ENCODE measurements at regions not wholly inside any gene's neighbourhood (a gene's known extent, or its start where the extent isn't known, plus 50 kb on each side); places are given as distances from the start of the nearest gene placed in this dataset.

- DNase-seq (ENCODE audit: low spot score, unreplicated experiment) = no peak
- no peak overlapping the region for H3K4me3 Mint-ChIP-seq (ENCODE audit: low read depth)
- no peaks in the 10 kb centered on the region for H3K4me1 Mint-ChIP-seq (ENCODE audit: low read depth)
- no peak for TF ChIP-seq CTCF (IDR thresholded peaks at IDR 0.05; ENCODE audit: unreplicated experiment)
- no peaks in the 10 kb centered on the region for H3K9me3 Mint-ChIP-seq (ENCODE audit: low read depth)
- H3K27ac Mint-ChIP-seq = no peak overlapping the region
- H3K36me3 Mint-ChIP-seq (ENCODE audit: insufficient read depth) = no peaks in the 10 kb centered on the region
- no peaks in the 10 kb centered on the region for H3K27me3 Mint-ChIP-seq
Observed at GRCh38 chr5:58143727-58144126, 316.2 kb downstream of the PLK2 start.

GRCh38 chr5:58143181-58143580, 316.7 kb downstream of the PLK2 start:
- no peaks in the 10 kb centered on the region for H3K9me3 Mint-ChIP-seq (ENCODE audit: low read depth)
- no peak for TF ChIP-seq CTCF (IDR thresholded peaks at IDR 0.05; ENCODE audit: unreplicated experiment)
- DNase-seq (ENCODE audit: low spot score, unreplicated experiment) = no peak
- no peaks in the 10 kb centered on the region for H3K36me3 Mint-ChIP-seq (ENCODE audit: insufficient read depth)
- H3K27ac Mint-ChIP-seq = no peak overlapping the region
- H3K27me3 Mint-ChIP-seq = no peaks in the 10 kb centered on the region
- H3K4me1 Mint-ChIP-seq (ENCODE audit: low read depth) = no peaks in the 10 kb centered on the region
- no peak overlapping the region for H3K4me3 Mint-ChIP-seq (ENCODE audit: low read depth)

- TF ChIP-seq CTCF (IDR thresholded peaks at IDR 0.05; ENCODE audit: unreplicated experiment) = no peak
- H3K9me3 Mint-ChIP-seq (ENCODE audit: low read depth) = no peaks in the 10 kb centered on the region
- H3K4me3 Mint-ChIP-seq (ENCODE audit: low read depth) = no peak overlapping the region
- no peaks in the 10 kb centered on the region for H3K4me1 Mint-ChIP-seq (ENCODE audit: low read depth)
- H3K27me3 Mint-ChIP-seq = no peaks in the 10 kb centered on the region
- no peaks in the 10 kb centered on the region for H3K36me3 Mint-ChIP-seq (ENCODE audit: insufficient read depth)
- H3K27ac Mint-ChIP-seq = no peak overlapping the region
- DNase-seq (ENCODE audit: low spot score, unreplicated experiment) = no peak
Observed at GRCh38 chr5:58138791-58139190, 321.1 kb downstream of the PLK2 start.

GRCh38 chr5:58136406-58136805, 323.5 kb downstream of the PLK2 start:
- Mint-ChIP-seq H3K27ac (no peak overlapping the region), H3K36me3 (ENCODE audit: insufficient read depth) (no peaks in the 10 kb centered on the region), H3K4me3 (ENCODE audit: low read depth) (no peak overlapping the region), H3K4me1 (ENCODE audit: low read depth) (no peaks in the 10 kb centered on the region), H3K27me3 (no peaks in the 10 kb centered on the region), H3K9me3 (ENCODE audit: low read depth) (no peaks in the 10 kb centered on the region)
- no peak for TF ChIP-seq CTCF (IDR thresholded peaks at IDR 0.05; ENCODE audit: unreplicated experiment)
- no peak for DNase-seq (ENCODE audit: low spot score, unreplicated experiment)

- Mint-ChIP-seq H3K27me3 (no peaks in the 10 kb centered on the region), H3K4me1 (ENCODE audit: low read depth) (no peaks in the 10 kb centered on the region), H3K4me3 (ENCODE audit: low read depth) (no peak overlapping the region), H3K9me3 (ENCODE audit: low read depth) (no peaks in the 10 kb centered on the region), H3K27ac (no peak overlapping the region), H3K36me3 (ENCODE audit: insufficient read depth) (no peaks in the 10 kb centered on the region)
- no peak for TF ChIP-seq CTCF (IDR thresholded peaks at IDR 0.05; ENCODE audit: unreplicated experiment)
- no peak for DNase-seq (ENCODE audit: low spot score, unreplicated experiment)
Observed at GRCh38 chr5:58135571-58136335, 324.1 kb downstream of the PLK2 start.
